Left ventricle myocardium inferior (tissue), 1 donor: ENCODE measurements at regions not wholly inside any gene's neighbourhood (a gene's known extent, or its start where the extent isn't known, plus 50 kb on each side); places are given as distances from the start of the nearest gene placed in this dataset.

Source experiments
- DNase-seq: peaks from one replicate; pipeline ENCODE4 v3.0.0-alpha.2; 2020
- H3K27ac ChIP-seq: fragments of 200-600 bp; replicated peaks from 2 replicates; pipeline ENCODE4 v1.8.0; 2021
- H3K27me3 ChIP-seq: fragments of 200-600 bp; 2 replicates; pipeline ENCODE4 v1.8.0; 2021; ENCODE audit warnings: low read depth
- H3K36me3 ChIP-seq: fragments of 200-600 bp; 2 replicates; pipeline ENCODE4 v1.8.0; 2021
- H3K4me1 ChIP-seq: fragments of 200-600 bp; 2 replicates; pipeline ENCODE4 v1.8.0; 2021
- H3K4me3 ChIP-seq: fragments of 200-600 bp; 2 replicates; pipeline ENCODE4 v1.8.0; 2021; ENCODE audit warnings: mild to moderate bottlenecking, moderate library complexity
- H3K9me3 ChIP-seq: fragments of 200-600 bp; replicated peaks from 2 replicates; pipeline ENCODE4 v1.8.0; 2021
- CTCF ChIP-seq: fragments of 200-600 bp; IDR thresholded peaks from 2 replicates; pipeline ENCODE4 v1.8.0; 2021; ENCODE audit warnings: antibody characterized with exemption, mild to moderate bottlenecking, borderline replicate concordance
- intact Hi-C: fragments of 100-400 bp; cut with micrococcal nuclease; formaldehyde crosslinking; loops from one replicate; pipeline ENCODE4 v1.11.0; 2022
- donor health status: DM: no; HTN: yes; CAD: no; lungs with severe emphysema.

GRCh38 chr13:44032802-44033201, 153.1 kb downstream of the LACC1 start:
- intact Hi-C loops, result no loop called here
- H3K4me1 ChIP-seq, result no peaks in the 10 kb centered on the region
- no peak overlapping the region for H3K4me3 ChIP-seq
- no peak overlapping the region for H3K27ac ChIP-seq
- DNase-seq, result no peak
- H3K27me3 ChIP-seq, result no peaks in the 10 kb centered on the region
- TF ChIP-seq CTCF, result no peak
- no peaks in the 10 kb centered on the region for H3K9me3 ChIP-seq
- no peaks in the 10 kb centered on the region for H3K36me3 ChIP-seq

- no peak for TF ChIP-seq CTCF
- H3K4me1 ChIP-seq, result no peaks in the 10 kb centered on the region
- H3K27ac ChIP-seq, result no peak overlapping the region
- no peaks in the 10 kb centered on the region for H3K27me3 ChIP-seq
- DNase-seq, result no peak
- H3K9me3 ChIP-seq, result no peaks in the 10 kb centered on the region
- no peak overlapping the region for H3K4me3 ChIP-seq
- intact Hi-C loops, result no loop called here
- H3K36me3 ChIP-seq, result no peaks in the 10 kb centered on the region
Measured at GRCh38 chr13:44035400-44035799, 155.7 kb downstream of the LACC1 start.

GRCh38 chr13:44040070-44040817, 160.5 kb downstream of the LACC1 start:
- TF ChIP-seq CTCF, result no peak
- Histone ChIP-seq H3K4me3 (no peak overlapping the region), H3K9me3 (no peaks in the 10 kb centered on the region), H3K36me3 (no peaks in the 10 kb centered on the region), H3K27me3 (no peaks in the 10 kb centered on the region), H3K4me1 (no peaks in the 10 kb centered on the region), H3K27ac (no peak overlapping the region)
- intact Hi-C loops, result no loop called here
- no peak for DNase-seq

GRCh38 chr13:44040818-44041100, 161.1 kb downstream of the LACC1 start:
- intact Hi-C loops, result no loop called here
- Histone ChIP-seq H3K36me3 (no peaks in the 10 kb centered on the region), H3K9me3 (no peaks in the 10 kb centered on the region), H3K27me3 (no peaks in the 10 kb centered on the region), H3K4me1 (no peaks in the 10 kb centered on the region), H3K4me3 (no peak overlapping the region), H3K27ac (no peak overlapping the region)
- no peak for TF ChIP-seq CTCF
- no peak for DNase-seq

- intact Hi-C loops, result no loop called here
- DNase-seq, result no peak
- Histone ChIP-seq H3K27ac (no peak overlapping the region), H3K27me3 (no peaks in the 10 kb centered on the region), H3K4me1 (no peaks in the 10 kb centered on the region), H3K4me3 (no peak overlapping the region), H3K36me3 (no peaks in the 10 kb centered on the region), H3K9me3 (no peaks in the 10 kb centered on the region)
- no peak for TF ChIP-seq CTCF
Measured at GRCh38 chr13:44044547-44045179, 165.0 kb downstream of the LACC1 start.
